OCI-LY7 (cell line): ENCODE measurements at regions not wholly inside any gene's neighbourhood (a gene's known extent, or its start where the extent isn't known, plus 50 kb on each side); places are given as distances from the start of the nearest gene placed in this dataset.

ENCODE experiments used
- EZH2phosphoT487 ChIP-seq: fragments of 200-600 bp; sonication (generic); IDR thresholded peaks from 2 replicates; pipeline ENCODE4 v1.6.1; 2018; ENCODE audit warnings: low read depth, borderline replicate concordance, mild to moderate bottlenecking, mixed run types, antibody characterized with exemption, low read length, moderate library complexity, mixed read lengths
- TF ChIP-seq, protein P1 (sequence below): fragments of 200-600 bp; sonication (generic); conservative IDR thresholded peaks from 2 replicates; pipeline ENCODE4 v1.5.1; 2014; ENCODE audit warnings: mild to moderate bottlenecking, antibody characterized with exemption, low read length, moderate library complexity, mixed read lengths

DNA sequence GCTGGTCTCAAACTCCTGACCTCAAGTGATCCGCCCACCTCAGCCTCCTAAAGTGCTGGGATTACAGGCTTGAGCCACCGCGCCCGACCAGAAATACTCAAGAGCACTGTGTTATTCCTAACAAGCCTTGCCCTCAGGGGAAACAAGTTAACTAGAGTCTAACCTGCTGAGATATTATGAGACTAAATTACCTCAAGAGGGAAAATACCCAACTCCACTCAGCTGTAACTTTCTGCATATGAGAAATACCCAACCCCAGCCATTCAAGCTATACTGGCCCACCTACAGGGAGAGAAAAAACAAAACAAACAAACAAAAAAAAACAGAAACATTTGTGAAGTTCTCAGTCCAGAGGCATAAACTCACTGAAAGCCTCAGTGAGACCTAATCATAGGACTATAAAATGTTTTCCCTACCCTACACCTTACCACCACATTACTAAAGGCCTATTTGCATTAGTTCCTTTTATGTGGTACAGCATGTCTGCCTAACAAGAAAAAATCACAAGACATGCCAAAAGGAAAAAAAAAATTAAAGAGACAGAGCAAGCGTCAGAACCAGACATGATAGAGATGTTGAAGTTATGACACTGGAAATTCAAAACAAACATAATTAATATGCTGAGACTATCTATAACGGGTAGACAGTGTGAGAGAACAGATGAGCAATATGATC, 876.0 kb downstream of the FSTL5 start:
- TF ChIP-seq, protein P1, sequence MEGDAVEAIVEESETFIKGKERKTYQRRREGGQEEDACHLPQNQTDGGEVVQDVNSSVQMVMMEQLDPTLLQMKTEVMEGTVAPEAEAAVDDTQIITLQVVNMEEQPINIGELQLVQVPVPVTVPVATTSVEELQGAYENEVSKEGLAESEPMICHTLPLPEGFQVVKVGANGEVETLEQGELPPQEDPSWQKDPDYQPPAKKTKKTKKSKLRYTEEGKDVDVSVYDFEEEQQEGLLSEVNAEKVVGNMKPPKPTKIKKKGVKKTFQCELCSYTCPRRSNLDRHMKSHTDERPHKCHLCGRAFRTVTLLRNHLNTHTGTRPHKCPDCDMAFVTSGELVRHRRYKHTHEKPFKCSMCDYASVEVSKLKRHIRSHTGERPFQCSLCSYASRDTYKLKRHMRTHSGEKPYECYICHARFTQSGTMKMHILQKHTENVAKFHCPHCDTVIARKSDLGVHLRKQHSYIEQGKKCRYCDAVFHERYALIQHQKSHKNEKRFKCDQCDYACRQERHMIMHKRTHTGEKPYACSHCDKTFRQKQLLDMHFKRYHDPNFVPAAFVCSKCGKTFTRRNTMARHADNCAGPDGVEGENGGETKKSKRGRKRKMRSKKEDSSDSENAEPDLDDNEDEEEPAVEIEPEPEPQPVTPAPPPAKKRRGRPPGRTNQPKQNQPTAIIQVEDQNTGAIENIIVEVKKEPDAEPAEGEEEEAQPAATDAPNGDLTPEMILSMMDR: no peak
- no peak for TF ChIP-seq EZH2phosphoT487
